ENCODE measurements at regions not wholly inside any gene's neighbourhood (a gene's known extent, or its start where the extent isn't known, plus 50 kb on each side); places are given as distances from the start of the nearest gene placed in this dataset.

DNA sequence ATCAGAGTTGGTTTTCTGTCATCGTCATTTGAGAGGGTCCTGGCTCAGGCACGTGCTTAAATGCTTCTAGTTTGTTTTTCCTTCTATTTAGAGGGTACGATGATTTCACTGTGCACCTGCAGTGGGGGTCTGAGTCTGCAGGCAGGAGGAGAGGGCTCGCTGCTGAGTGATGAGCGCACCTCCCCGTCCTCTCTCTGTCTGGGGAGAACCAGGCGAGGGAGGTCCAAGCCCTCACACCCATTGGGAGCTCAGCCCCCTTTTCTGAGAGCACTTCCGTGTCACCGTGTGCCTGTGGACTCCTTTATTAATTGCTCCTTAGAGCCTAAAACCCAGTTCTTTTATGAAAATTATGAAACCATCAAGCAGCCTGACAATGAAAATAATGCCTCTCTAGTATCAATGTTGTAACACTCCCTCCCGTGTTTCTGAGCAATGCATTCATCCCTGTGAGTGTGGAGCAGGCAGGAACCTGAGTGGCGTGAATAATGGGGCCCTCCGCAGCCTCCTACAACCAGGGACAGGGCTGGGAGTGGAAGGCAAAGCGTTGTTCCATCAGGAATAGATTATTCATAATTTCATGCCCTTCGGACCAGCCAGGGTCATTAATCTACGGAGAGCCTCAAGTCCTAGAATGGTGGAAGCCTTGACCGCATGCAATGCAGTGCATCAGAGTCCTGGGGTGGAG is 191.6 kb downstream of the UQCRFS1 start:
- TF ChIP-seq, protein P1, sequence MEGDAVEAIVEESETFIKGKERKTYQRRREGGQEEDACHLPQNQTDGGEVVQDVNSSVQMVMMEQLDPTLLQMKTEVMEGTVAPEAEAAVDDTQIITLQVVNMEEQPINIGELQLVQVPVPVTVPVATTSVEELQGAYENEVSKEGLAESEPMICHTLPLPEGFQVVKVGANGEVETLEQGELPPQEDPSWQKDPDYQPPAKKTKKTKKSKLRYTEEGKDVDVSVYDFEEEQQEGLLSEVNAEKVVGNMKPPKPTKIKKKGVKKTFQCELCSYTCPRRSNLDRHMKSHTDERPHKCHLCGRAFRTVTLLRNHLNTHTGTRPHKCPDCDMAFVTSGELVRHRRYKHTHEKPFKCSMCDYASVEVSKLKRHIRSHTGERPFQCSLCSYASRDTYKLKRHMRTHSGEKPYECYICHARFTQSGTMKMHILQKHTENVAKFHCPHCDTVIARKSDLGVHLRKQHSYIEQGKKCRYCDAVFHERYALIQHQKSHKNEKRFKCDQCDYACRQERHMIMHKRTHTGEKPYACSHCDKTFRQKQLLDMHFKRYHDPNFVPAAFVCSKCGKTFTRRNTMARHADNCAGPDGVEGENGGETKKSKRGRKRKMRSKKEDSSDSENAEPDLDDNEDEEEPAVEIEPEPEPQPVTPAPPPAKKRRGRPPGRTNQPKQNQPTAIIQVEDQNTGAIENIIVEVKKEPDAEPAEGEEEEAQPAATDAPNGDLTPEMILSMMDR (conservative IDR thresholded peaks at IDR 0.05; ENCODE audit: low read depth, low read length): no peak
- no peak for TF ChIP-seq EZH2 (IDR thresholded peaks at IDR 0.05; ENCODE audit: borderline replicate concordance, low read depth, low read length, poor library complexity, severe bottlenecking)
